ENCODE measurements at regions not wholly inside any gene's neighbourhood (a gene's known extent, or its start where the extent isn't known, plus 50 kb on each side); places are given as distances from the start of the nearest gene placed in this dataset.
A peak's percentile ranks its signal among the peaks of the same experiment; 100 is the strongest.
"Not testable (repeated sequence)": the region's sequence is repeated elsewhere in the genome, so short reads cannot be mapped to it uniquely, and the experiment has no call there.

DNA sequence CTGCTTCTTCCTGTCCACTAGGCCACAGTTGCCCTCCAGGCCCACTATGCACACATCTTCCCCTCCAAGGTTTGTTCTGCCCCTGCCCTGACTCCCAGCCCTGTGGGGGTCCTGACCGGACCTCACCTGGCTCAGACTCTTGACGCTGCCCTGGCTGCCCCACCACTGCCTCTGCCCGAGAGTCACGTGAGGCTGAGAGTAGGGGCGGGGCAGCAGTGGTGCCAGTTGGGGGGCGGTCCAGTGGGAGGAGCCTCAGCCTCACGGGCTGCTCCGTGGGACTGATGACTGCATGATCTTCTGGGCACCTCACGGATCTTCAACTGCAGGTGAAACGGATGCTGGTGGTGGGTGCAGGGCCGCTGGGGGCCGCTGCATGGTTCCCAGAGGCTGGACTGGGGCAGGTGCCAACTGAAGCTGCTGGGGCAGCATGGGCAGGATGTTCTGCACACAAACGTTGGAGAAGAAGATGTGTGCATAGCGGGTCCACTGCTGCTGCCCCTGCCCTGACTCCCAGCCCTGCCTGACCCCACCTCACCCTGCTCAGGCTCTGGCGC, 77.6 kb downstream of the HHIPL2 start:
- DNase-seq = not testable (repeated sequence)

GRCh38 chr1:222466150-222466865, 81.6 kb downstream of the HHIPL2 start:
- no peak for DNase-seq

DNA sequence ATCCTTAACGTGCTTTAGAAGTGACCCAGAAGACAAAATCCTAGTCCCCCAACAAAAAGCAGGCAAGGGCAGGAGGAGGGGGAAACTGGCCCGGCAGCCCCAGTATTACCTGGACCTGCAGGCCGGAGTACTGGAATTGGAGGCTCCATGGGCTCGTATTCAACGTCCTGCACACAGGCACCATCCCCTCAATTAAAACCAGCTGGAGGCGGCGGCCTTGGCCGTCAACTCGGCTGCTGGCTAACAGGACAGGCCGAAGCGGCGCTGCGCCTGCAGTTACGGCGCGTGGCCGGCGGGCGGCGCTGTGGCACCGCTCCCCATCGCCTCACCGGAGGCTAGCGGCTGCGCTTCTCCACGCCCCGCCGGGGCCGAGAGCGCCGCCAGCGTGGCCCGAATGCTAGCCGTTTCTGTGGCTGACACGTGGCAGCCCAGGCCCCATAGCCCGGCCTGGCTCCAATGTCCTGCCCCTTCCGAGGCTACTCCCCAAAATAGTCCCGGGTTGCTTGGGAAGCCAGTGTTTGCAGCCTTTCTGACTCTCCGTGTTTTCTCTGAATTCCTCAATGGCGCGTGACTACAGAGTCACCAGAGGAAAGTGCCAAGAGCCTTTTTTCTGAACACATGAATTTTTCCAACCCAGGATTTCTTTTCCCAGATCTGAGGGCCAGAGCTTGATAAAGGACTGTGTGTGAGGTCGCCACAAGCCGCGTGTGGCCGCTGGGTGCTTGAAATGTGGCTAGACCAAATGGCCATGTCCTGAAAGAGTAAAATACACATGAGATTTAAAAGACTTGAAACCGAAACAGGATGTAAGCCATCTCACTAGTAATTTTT, 82.5 kb downstream of the HHIPL2 start:
- peak; percentile 78 for DNase-seq

- peak; percentile 79 for DNase-seq
Measured at GRCh38 chr1:222464841-222465210, 83.1 kb downstream of the HHIPL2 start.

GRCh38 chr1:222463059-222463730, 84.7 kb downstream of the HHIPL2 start:
- no peak for DNase-seq

DNA sequence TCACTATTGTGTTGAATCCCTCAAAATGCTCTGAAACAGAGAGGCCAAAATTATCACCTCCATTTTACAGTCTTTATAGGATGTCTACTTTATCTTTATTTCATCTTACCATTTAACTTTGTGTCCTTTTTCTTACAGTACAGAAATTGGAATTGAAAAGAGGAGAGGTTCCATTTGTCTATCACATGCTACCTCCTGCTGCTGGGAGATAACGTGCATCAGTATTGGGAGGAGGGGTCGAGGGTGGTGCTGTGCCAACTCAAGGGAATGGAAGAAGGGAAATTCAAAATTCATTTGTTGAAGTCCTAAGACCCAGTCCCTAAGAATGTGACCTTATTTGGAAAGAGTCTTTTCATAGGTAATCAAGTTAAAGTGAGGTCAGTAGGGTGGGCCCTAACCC, 85.3 kb downstream of the HHIPL2 start:
- no peak for DNase-seq

- DNase-seq = no peak
Measured at GRCh38 chr1:222461941-222462340, 86.0 kb downstream of the HHIPL2 start.

- DNase-seq = no peak
Measured at GRCh38 chr1:222459652-222460051, 88.3 kb downstream of the HHIPL2 start.

DNA sequence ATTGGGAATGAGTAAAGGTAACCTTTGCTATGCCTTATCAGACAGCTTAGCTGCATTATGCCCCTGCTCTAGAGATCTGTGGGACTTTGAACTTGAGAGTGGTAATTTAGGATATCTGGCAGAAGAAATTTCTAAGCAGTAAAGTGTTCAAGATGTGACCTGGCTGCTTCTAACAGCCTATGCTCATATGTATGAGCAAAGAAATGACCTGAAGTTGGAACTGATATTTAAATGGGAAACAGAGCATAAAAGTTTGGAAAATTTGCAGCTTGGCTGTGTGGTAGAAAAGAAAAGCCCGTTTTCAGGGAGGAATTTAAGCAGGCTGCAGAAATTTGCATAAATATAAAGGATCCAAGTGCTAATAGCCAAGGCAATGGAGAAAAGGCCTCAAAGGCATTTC, 90.4 kb downstream of the HHIPL2 start:
- DNase-seq = no peak

DNA sequence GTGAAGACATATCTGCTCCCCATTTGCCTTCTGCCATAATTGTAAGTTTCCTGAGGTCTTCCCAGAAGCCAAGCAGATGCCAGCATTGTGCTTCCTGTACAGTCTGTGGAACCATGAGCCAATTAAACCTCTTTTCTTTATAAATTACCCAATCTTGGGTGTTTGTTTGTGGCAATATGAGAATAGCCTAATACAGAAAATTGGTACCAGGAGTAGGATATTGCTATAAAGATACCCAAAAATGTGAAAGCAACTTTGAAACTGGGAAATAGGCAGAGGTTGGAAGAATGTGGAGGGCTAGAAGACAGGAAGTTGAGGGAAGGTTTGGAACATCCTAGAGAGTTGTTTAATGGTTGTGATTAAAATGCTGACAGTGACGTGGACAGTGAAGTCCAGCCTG, 90.8 kb downstream of the HHIPL2 start:
- no peak for DNase-seq

GRCh38 chr1:222455188-222455879, 92.6 kb downstream of the HHIPL2 start:
- peak; percentile 83 for DNase-seq

- DNase-seq = no peak
Measured at GRCh38 chr1:222454782-222455181, 93.1 kb downstream of the HHIPL2 start.

DNA sequence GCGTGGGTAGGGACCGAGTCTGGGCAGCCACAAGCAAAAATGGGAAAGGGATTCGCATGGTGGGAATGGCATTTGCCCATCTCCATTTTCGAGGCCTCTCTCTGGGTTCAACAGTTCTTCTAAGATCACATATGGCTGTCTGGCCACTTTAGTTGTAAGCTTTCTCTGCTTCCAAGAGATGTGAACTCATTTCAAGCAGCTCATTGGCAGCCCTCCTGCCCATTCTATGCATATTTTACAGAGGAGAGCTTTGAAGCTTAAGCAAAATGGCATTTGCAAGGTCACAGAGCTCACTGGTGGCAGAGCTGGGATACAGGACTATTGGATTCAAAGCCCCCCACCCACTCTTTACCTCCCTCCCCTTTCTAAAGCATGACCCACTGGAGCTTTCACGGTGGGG, 93.7 kb downstream of the HHIPL2 start:
- DNase-seq = no peak

GRCh38 chr1:222452031-222452430, 95.9 kb downstream of the HHIPL2 start:
- no peak for DNase-seq

DNA sequence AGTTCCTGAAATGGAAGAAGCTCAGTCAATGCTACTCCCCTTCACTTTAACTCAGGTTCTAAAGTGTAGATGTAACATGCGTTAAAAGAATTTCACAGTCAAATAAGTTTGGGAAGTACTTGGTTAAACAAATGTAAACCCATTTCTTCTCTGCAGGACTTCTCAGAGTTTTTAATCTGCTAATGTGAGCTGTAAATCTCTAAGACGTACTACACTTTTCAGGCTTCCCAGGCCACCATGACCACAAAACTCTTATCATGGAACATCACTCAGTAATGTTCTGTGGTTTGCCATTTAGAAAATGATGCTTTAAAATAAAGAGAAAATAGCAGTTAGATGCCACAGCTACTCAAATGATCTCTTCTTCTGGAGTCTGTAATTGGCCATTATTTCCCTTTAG, 104.3 kb downstream of the HHIPL2 start:
- no peak for DNase-seq

GRCh38 chr1:222441066-222441465, 106.8 kb downstream of the HHIPL2 start:
- no peak for DNase-seq

- DNase-seq = no peak
Measured at GRCh38 chr1:222424826-222425225, 123.1 kb downstream of the HHIPL2 start.

DNA sequence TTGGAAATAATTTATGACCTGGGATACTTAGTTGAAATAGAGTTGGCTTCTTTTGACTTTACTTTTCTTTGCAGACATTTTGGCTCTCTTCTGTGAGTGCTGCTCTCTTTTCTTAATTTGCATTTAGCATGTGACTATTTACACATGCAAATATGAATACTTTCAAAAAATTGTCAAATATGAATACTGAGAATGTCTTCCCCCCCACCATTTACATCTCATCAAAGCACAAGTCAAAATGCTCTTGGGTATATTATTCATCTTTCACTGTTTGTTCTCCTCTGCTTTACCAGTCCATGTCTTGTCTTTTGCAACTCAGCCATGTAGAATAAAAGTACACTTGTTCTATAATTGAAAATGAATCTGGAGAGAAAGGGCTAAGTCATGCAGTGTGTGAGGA, 126.5 kb downstream of the HHIPL2 start:
- DNase-seq = no peak

DNA sequence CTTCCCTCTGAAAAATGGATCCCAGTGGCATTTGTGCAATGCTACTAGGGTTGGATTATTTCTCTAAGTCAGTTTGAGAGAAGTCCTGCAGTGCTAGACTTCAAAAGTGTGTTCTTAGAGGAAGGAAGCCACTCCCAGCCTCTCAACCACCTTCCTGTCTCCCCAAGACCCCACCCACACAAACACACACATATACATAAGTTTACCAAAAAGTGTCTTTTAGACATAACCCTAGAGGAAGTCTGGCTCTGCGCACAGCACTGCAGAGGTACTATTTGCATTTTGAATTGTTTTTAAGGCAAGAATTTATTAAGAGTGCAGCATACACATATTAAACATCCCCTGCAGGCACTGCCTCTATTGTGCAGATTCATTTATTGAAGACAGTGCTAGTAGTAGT, 127.3 kb downstream of the HHIPL2 start:
- DNase-seq = no peak

DNA sequence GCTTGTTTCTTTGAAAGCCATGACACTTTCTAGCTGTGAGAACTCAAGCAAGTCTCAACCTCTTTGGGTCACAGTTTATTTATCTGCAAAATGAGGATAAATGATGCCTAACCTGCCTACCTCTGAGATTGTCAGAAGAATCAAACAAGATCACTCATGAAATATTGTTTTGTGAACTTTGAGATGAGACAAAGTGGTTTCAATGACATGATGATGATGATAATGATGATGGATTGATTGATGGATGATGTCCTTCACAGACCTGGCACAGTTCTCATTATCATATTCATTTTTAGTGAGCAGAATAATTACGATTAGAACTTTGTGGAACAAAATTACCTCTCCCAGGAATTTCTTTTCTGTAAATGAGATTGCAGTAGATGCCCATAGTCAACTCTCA, 129.2 kb downstream of the HHIPL2 start:
- DNase-seq = no peak

DNA sequence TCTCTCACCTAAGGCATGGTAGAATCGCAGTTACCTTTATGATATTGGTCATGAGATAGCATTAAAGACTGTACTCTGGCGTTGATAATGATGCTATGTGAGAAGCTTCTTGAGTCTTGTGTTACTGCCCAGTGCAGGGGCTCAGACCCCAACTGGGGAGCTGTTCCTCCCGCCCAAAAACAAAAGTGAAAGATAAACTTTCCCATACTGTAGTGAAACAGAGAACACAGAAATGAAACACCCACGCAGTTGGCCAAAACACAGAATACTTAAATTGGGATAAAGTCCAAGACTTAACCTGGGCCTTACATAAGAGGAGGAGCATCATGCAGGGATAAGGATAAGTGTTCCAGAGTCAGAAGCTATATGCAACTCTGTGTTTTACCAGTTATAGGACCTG, 130.6 kb downstream of the HHIPL2 start:
- DNase-seq = no peak

- peak; percentile 55 for DNase-seq
Measured at GRCh38 chr1:222416001-222416791, 131.7 kb downstream of the HHIPL2 start.

Data from activated naive CD4-positive, alpha-beta T cell treated with anti-CD3 and anti-CD28 coated beads, Interleukin-2, amount 50 U/mL, for 16 hours (primary cell).